B cell (primary cell): ENCODE measurements at regions not wholly inside any gene's neighbourhood (a gene's known extent, or its start where the extent isn't known, plus 50 kb on each side); places are given as distances from the start of the nearest gene placed in this dataset.

Experiments
- EZH2 ChIP-seq: IDR thresholded peaks from 2 replicates; pipeline ENCODE4 v1.6.1; 2012; ENCODE audit warnings: borderline replicate concordance, low read depth, mild to moderate bottlenecking, moderate library complexity, low read length; ENCODE audit not compliant: insufficient read depth, poor library complexity, severe bottlenecking
- TF ChIP-seq, protein P1 (sequence below): fragments of 200-600 bp; IDR thresholded peaks from one replicate; pipeline ENCODE4 v1.8.0; 2022; ENCODE audit warnings: antibody characterized with exemption, mild to moderate bottlenecking

DNA sequence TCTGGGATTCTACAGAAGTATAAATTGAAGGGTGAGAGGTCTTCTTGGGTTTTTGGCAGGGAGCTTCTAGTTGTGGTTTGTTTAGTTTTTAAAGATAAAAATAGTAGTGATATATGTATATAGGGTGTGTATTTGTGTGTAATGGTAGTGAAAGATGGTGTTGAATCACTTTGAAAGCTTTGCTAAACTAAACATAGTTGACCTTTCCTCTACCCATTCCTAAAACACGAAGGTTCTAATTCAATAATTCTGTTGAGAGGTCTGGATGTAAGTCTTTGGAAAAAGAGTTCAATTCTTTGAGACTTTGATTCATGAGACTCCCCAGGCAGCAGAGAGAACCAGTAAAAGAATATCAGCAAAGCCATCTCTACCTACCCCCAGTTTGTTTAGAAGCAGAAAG is 247.9 kb upstream of the DUSP10 start:
- TF ChIP-seq, protein P1, sequence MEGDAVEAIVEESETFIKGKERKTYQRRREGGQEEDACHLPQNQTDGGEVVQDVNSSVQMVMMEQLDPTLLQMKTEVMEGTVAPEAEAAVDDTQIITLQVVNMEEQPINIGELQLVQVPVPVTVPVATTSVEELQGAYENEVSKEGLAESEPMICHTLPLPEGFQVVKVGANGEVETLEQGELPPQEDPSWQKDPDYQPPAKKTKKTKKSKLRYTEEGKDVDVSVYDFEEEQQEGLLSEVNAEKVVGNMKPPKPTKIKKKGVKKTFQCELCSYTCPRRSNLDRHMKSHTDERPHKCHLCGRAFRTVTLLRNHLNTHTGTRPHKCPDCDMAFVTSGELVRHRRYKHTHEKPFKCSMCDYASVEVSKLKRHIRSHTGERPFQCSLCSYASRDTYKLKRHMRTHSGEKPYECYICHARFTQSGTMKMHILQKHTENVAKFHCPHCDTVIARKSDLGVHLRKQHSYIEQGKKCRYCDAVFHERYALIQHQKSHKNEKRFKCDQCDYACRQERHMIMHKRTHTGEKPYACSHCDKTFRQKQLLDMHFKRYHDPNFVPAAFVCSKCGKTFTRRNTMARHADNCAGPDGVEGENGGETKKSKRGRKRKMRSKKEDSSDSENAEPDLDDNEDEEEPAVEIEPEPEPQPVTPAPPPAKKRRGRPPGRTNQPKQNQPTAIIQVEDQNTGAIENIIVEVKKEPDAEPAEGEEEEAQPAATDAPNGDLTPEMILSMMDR = no peak
- no peak for TF ChIP-seq EZH2
